Stimulated activated CD8-positive, alpha-beta memory T cell treated with anti-CD3 and anti-CD28 coated beads, Interleukin-15, amount 100 ng/mL, for 24 hours (primary cell): ENCODE measurements at regions not wholly inside any gene's neighbourhood (a gene's known extent, or its start where the extent isn't known, plus 50 kb on each side); places are given as distances from the start of the nearest gene placed in this dataset.

ENCODE experiments used
- DNase-seq: peaks from one replicate; pipeline ENCODE4 v3.0.0-alpha.2; 2020; ENCODE audit warnings: low read depth

- no peak for DNase-seq
These were observed 301.8 kb upstream of the TBC1D5 start for GRCh38 chr3:18044191-18044590.

GRCh38 chr3:18036450-18036815 is 294.0 kb upstream of the TBC1D5 start:
- no peak for DNase-seq

- no peak for DNase-seq
These were observed 293.4 kb upstream of the TBC1D5 start for GRCh38 chr3:18035641-18036449.

- DNase-seq = no peak
These were observed 291.2 kb upstream of the TBC1D5 start for GRCh38 chr3:18033581-18034108.

- DNase-seq = no peak
These were observed 288.0 kb upstream of the TBC1D5 start for GRCh38 chr3:18030371-18030870.

GRCh38 chr3:18027161-18027939 is 284.9 kb upstream of the TBC1D5 start:
- no peak for DNase-seq

GRCh38 chr3:18024715-18025114 is 282.3 kb upstream of the TBC1D5 start:
- no peak for DNase-seq

- no peak for DNase-seq
These were observed 276.7 kb upstream of the TBC1D5 start for GRCh38 chr3:18019161-18019495.

- DNase-seq = no peak
These were observed 276.2 kb upstream of the TBC1D5 start for GRCh38 chr3:18018491-18019160.

GRCh38 chr3:18016366-18016765 is 273.9 kb upstream of the TBC1D5 start:
- DNase-seq = no peak

- DNase-seq = no peak
These were observed 270.5 kb upstream of the TBC1D5 start for GRCh38 chr3:18012933-18013332.

- DNase-seq = no peak
These were observed 270.0 kb upstream of the TBC1D5 start for GRCh38 chr3:18012436-18012835.

GRCh38 chr3:18011387-18011786 is 269.0 kb upstream of the TBC1D5 start:
- no peak for DNase-seq

- DNase-seq = no peak
These were observed 267.6 kb upstream of the TBC1D5 start for GRCh38 chr3:18010001-18010400.

- DNase-seq = no peak
These were observed 266.4 kb upstream of the TBC1D5 start for GRCh38 chr3:18008706-18009368.

GRCh38 chr3:18007980-18008379 is 265.5 kb upstream of the TBC1D5 start:
- DNase-seq = no peak

GRCh38 chr3:17995769-17996168 is 253.3 kb upstream of the TBC1D5 start:
- DNase-seq = no peak

GRCh38 chr3:17994167-17994566 is 251.7 kb upstream of the TBC1D5 start:
- DNase-seq = no peak

- no peak for DNase-seq
These were observed 248.0 kb upstream of the TBC1D5 start for GRCh38 chr3:17990390-17990789.

- no peak for DNase-seq
These were observed 244.0 kb upstream of the TBC1D5 start for GRCh38 chr3:17986348-17986816.

GRCh38 chr3:17985658-17986347 is 243.4 kb upstream of the TBC1D5 start:
- DNase-seq = no peak
